SK-N-SH treated with all-trans-retinoic acid at 6 μM for 48 hours (cell line): ENCODE measurements at regions not wholly inside any gene's neighbourhood (a gene's known extent, or its start where the extent isn't known, plus 50 kb on each side); places are given as distances from the start of the nearest gene placed in this dataset.
"Not testable (repeated sequence)": the region's sequence is repeated elsewhere in the genome, so short reads cannot be mapped to it uniquely, and the experiment has no call there.

Experiments
- ATAC-seq: fragments of 200-7000 bp; cut with Tn5 transposase; 3 replicates; pipeline ENCODE4 v1.9.1; 2020; ENCODE audit warnings: mild to moderate bottlenecking, moderate library complexity
- BACH2 ChIP-seq: fragments of 250-450 bp; sonication (Bioruptor Pico); IDR thresholded peaks from 2 replicates; pipeline ENCODE4 v1.9.0; 2021; ENCODE audit warnings: mild to moderate bottlenecking, borderline replicate concordance
- CSDC2 ChIP-seq: fragments of 250-450 bp; sonication (Bioruptor Pico); IDR thresholded peaks from 2 replicates; pipeline ENCODE4 v1.5.0; 2020; ENCODE audit warnings: mild to moderate bottlenecking, moderate library complexity
- ESRRG ChIP-seq: fragments of 250-450 bp; sonication (Bioruptor Pico); IDR thresholded peaks from 2 replicates; pipeline ENCODE4 v1.6.1; 2021; ENCODE audit warnings: mild to moderate bottlenecking
- GLIS3 ChIP-seq: fragments of 250-450 bp; sonication (Bioruptor Pico); IDR thresholded peaks from 2 replicates; pipeline ENCODE4 v1.5.0; 2020; ENCODE audit warnings: mild to moderate bottlenecking, moderate library complexity
- ISL1 ChIP-seq: fragments of 250-450 bp; sonication (Bioruptor Pico); IDR thresholded peaks from 2 replicates; pipeline ENCODE4 v2.1.2; 2022; ENCODE audit warnings: mild to moderate bottlenecking, moderate library complexity
- PPARA ChIP-seq: fragments of 250-450 bp; sonication (Bioruptor Pico); IDR thresholded peaks from 2 replicates; pipeline ENCODE4 v1.5.0; 2020; ENCODE audit warnings: mild to moderate bottlenecking, borderline replicate concordance
- RARB ChIP-seq: fragments of 250-450 bp; sonication (Bioruptor Pico); IDR thresholded peaks from 2 replicates; pipeline ENCODE4 v1.8.0; 2021; ENCODE audit warnings: mild to moderate bottlenecking, moderate library complexity
- SNAI2 ChIP-seq: fragments of 250-450 bp; sonication (Bioruptor Pico); IDR thresholded peaks from 2 replicates; pipeline ENCODE4 v1.5.0; 2020; ENCODE audit warnings: mild to moderate bottlenecking, moderate library complexity
- TCF4 ChIP-seq: fragments of 250-450 bp; sonication (Bioruptor Pico); IDR thresholded peaks from 2 replicates; pipeline ENCODE4 v1.8.0; 2021; ENCODE audit warnings: mild to moderate bottlenecking, moderate library complexity, borderline replicate concordance
- TOX ChIP-seq: fragments of 250-450 bp; sonication (Bioruptor Pico); IDR thresholded peaks from 2 replicates; pipeline ENCODE4 v1.8.0; 2021; ENCODE audit warnings: mild to moderate bottlenecking, moderate library complexity, borderline replicate concordance
- ZC3H10 ChIP-seq: fragments of 250-450 bp; sonication (Bioruptor Pico); IDR thresholded peaks from 2 replicates; pipeline ENCODE4 v1.5.1; 2021; ENCODE audit warnings: mild to moderate bottlenecking, moderate library complexity
- ZFP3 ChIP-seq: fragments of 250-450 bp; sonication (Bioruptor Pico); IDR thresholded peaks from 2 replicates; pipeline ENCODE4 v1.5.0; 2020; ENCODE audit warnings: mild to moderate bottlenecking, moderate library complexity
- ZFP30 ChIP-seq: fragments of 450-650 bp; formaldehyde crosslinking; IDR thresholded peaks from 2 replicates; pipeline ENCODE4 v1.5.0; 2022; ENCODE audit warnings: mild to moderate bottlenecking, moderate library complexity
- ZNF565 ChIP-seq: fragments of 450-650 bp; formaldehyde crosslinking; conservative IDR thresholded peaks from 2 replicates; pipeline ENCODE4 v1.5.0; 2020; ENCODE audit warnings: low read depth, mild to moderate bottlenecking, moderate library complexity
- ZNF70 ChIP-seq: fragments of 450-650 bp; formaldehyde crosslinking; IDR thresholded peaks from 2 replicates; pipeline ENCODE4 v1.5.0; 2020; ENCODE audit warnings: mild to moderate bottlenecking, moderate library complexity
- ZNF8 ChIP-seq: fragments of 450-650 bp; formaldehyde crosslinking; IDR thresholded peaks from 2 replicates; pipeline ENCODE4 v1.5.0; 2020; ENCODE audit warnings: mild to moderate bottlenecking, moderate library complexity
- TF ChIP-seq, protein P1 (sequence below): fragments of 250-450 bp; sonication (Bioruptor Pico); IDR thresholded peaks from 2 replicates; pipeline ENCODE4 v1.5.1; 2020; ENCODE audit warnings: low read depth, mild to moderate bottlenecking, moderate library complexity
- TF ChIP-seq, protein P2 (sequence below): fragments of 250-450 bp; sonication (Bioruptor Pico); IDR thresholded peaks from 2 replicates; pipeline ENCODE4 v1.5.0; 2020; ENCODE audit warnings: mild to moderate bottlenecking, moderate library complexity
- TF ChIP-seq, protein P3 (sequence below): fragments of 250-450 bp; sonication (Bioruptor Pico); IDR thresholded peaks from 2 replicates; pipeline ENCODE4 v1.8.0; 2021; ENCODE audit warnings: low read depth, mild to moderate bottlenecking, moderate library complexity, borderline replicate concordance
- TF ChIP-seq, protein P4 (sequence below): fragments of 250-450 bp; sonication (Bioruptor Pico); IDR thresholded peaks from 2 replicates; pipeline ENCODE4 v1.5.1; 2021; ENCODE audit warnings: mild to moderate bottlenecking, moderate library complexity

DNA sequence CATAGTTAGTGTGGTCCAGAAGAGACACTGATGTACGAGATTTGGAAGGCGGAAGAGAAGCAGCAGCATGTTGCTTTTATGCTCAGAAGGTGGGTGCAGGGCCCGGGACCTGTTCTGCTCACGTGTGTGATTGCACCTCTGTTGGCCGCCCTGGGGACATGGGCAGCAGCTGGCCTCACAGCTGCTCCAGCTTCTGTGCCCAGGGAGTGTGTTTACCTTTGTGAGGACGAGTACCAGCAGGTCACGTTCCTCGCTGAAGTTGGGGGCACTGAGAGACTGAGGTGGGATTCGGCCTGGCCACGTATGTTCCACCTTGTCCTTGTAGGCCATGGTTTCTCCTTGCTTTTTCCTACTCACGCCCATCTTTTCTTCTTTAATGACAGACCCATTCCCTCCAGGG is 86.3 kb downstream of the PMAIP1 start:
- TF ChIP-seq ZC3H10 (CRISPR knock-in tag) = no peak
- ATAC-seq = no peak

DNA sequence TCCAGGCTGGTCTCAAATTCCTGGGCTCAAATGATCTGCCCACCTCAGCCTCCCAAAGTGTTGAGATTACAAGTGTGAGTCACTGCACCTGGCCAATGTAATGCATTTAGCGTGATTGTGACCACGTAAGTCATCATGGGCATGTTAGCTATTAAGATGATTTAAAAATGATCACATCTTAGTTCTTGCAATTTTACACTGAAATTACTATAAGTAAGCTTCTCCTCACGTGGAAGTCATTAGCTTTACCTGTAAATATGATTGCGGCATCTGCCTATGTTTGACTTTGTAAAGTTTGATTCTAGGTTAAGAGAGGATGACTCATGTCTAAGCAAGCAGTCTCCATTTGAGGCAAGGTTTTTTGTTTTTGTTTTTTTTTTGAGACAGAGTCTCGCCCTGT is 85.5 kb downstream of the PMAIP1 start:
- ATAC-seq = no peak
- TF ChIP-seq, protein P1, sequence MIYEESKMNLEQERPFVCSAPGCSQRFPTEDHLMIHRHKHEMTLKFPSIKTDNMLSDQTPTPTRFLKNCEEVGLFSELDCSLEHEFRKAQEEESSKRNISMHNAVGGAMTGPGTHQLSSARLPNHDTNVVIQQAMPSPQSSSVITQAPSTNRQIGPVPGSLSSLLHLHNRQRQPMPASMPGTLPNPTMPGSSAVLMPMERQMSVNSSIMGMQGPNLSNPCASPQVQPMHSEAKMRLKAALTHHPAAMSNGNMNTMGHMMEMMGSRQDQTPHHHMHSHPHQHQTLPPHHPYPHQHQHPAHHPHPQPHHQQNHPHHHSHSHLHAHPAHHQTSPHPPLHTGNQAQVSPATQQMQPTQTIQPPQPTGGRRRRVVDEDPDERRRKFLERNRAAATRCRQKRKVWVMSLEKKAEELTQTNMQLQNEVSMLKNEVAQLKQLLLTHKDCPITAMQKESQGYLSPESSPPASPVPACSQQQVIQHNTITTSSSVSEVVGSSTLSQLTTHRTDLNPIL (CRISPR knock-in tag) = no peak
- TF ChIP-seq SNAI2 (CRISPR knock-in tag) (no peak), ZNF8 (CRISPR knock-in tag) (no peak), TCF4 (CRISPR knock-in tag) (no peak), ZNF565 (no peak), ZC3H10 (CRISPR knock-in tag) (no peak), ISL1 (no peak), CSDC2 (CRISPR knock-in tag) (no peak), GLIS3 (no peak)
- TF ChIP-seq, protein P2, sequence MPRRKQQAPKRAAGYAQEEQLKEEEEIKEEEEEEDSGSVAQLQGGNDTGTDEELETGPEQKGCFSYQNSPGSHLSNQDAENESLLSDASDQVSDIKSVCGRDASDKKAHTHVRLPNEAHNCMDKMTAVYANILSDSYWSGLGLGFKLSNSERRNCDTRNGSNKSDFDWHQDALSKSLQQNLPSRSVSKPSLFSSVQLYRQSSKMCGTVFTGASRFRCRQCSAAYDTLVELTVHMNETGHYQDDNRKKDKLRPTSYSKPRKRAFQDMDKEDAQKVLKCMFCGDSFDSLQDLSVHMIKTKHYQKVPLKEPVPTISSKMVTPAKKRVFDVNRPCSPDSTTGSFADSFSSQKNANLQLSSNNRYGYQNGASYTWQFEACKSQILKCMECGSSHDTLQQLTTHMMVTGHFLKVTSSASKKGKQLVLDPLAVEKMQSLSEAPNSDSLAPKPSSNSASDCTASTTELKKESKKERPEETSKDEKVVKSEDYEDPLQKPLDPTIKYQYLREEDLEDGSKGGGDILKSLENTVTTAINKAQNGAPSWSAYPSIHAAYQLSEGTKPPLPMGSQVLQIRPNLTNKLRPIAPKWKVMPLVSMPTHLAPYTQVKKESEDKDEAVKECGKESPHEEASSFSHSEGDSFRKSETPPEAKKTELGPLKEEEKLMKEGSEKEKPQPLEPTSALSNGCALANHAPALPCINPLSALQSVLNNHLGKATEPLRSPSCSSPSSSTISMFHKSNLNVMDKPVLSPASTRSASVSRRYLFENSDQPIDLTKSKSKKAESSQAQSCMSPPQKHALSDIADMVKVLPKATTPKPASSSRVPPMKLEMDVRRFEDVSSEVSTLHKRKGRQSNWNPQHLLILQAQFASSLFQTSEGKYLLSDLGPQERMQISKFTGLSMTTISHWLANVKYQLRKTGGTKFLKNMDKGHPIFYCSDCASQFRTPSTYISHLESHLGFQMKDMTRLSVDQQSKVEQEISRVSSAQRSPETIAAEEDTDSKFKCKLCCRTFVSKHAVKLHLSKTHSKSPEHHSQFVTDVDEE (CRISPR knock-in tag) = no peak

DNA sequence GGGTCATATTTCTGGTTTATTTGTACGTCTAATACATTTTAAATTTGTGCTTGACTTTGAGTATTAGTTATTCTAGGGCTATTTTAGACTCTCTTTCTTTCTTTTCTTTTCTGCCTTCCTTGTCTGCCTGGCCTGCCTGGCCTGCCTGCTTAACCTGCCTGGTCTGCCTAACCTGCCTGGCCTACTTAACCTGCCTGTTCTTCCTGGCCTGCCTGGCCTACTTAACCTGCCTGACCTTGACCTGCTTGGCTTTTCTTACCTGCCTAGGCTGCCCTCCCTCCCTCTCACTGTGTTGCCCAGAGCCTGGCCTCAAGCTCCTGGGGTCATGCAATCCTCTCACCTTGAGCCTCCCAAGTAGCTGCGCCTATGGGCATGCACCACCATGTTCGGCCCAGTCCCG is 83.7 kb downstream of the PMAIP1 start:
- TF ChIP-seq TOX = no peak
- no peak for ATAC-seq

DNA sequence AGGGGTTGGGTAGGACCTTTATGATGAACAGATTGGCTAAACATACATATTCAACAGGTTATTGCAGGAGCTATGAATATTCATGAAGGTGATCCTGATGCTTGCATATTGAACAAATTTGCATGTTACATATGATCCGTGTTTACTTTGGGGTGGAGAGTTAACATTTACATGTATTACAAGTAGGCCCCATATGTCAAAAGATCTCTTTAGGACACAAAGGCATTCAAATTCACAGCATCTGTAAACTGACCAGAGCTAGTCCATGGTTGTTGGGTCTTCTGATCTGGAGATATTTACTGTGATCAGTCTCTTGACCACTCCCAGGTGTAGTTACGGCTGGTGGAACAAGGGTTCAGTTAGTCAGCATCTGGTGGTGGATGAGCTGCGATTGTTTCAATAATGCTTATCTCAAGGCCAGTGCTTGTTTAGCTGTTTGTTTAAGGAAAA is 80.4 kb downstream of the PMAIP1 start:
- TF ChIP-seq ZNF8 (CRISPR knock-in tag) = no peak
- TF ChIP-seq, protein P1 (CRISPR knock-in tag) = no peak
- TF ChIP-seq, protein P3, sequence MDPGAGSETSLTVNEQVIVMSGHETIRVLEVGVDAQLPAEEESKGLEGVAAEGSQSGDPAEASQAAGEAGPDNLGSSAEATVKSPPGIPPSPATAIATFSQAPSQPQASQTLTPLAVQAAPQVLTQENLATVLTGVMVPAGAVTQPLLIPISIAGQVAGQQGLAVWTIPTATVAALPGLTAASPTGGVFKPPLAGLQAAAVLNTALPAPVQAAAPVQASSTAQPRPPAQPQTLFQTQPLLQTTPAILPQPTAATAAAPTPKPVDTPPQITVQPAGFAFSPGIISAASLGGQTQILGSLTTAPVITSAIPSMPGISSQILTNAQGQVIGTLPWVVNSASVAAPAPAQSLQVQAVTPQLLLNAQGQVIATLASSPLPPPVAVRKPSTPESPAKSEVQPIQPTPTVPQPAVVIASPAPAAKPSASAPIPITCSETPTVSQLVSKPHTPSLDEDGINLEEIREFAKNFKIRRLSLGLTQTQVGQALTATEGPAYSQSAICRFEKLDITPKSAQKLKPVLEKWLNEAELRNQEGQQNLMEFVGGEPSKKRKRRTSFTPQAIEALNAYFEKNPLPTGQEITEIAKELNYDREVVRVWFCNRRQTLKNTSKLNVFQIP (CRISPR knock-in tag) = no peak
- TF ChIP-seq, all 23 proteins: peak for 0
- no peak for ATAC-seq

DNA sequence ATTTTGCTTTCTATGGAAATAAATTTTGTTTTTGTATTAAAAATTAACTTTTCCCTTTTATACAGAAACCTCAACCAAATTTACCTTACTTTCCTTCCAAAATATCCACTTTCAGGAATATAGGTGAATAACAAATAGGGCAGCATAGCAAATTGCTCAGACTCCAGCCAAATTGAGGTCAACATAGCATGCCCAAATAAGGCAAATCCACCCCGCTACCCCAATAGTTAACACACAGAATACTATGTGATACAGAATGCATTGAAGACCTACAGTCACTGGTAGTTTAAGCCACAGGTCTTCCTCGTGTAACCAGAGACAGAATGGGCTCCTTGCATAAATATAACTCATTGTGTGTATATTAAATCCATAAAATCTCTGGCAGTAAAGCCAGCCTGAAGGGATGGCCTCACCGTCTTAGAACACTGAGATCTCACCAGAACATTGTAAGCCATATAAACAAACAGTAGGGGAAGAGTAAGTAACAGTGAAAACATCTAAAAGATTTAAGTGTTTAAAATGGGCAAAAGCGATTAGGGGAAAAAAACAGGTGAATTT is 72.2 kb downstream of the PMAIP1 start:
- ATAC-seq = no peak
- no peak for TF ChIP-seq BACH2 (CRISPR knock-in tag)
- no peak for TF ChIP-seq ESRRG
- no peak for TF ChIP-seq TOX
- TF ChIP-seq RARB = no peak
- TF ChIP-seq ZNF70 = no peak
- TF ChIP-seq, protein P2 (CRISPR knock-in tag) = no peak
- TF ChIP-seq ZFP30 (CRISPR knock-in tag) = no peak
- TF ChIP-seq, protein P1 (CRISPR knock-in tag) = no peak
- TF ChIP-seq SNAI2 (CRISPR knock-in tag) = no peak
- TF ChIP-seq ISL1 = no peak
- no peak for TF ChIP-seq ZFP3 (CRISPR knock-in tag)
- TF ChIP-seq PPARA (CRISPR knock-in tag) = no peak
- TF ChIP-seq CSDC2 (CRISPR knock-in tag) = no peak
- no peak for TF ChIP-seq ZNF8 (CRISPR knock-in tag)
- TF ChIP-seq, protein P4, sequence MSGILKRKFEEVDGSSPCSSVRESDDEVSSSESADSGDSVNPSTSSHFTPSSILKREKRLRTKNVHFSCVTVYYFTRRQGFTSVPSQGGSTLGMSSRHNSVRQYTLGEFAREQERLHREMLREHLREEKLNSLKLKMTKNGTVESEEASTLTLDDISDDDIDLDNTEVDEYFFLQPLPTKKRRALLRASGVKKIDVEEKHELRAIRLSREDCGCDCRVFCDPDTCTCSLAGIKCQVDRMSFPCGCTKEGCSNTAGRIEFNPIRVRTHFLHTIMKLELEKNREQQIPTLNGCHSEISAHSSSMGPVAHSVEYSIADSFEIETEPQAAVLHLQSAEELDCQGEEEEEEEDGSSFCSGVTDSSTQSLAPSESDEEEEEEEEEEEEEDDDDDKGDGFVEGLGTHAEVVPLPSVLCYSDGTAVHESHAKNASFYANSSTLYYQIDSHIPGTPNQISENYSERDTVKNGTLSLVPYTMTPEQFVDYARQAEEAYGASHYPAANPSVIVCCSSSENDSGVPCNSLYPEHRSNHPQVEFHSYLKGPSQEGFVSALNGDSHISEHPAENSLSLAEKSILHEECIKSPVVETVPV = no peak

DNA sequence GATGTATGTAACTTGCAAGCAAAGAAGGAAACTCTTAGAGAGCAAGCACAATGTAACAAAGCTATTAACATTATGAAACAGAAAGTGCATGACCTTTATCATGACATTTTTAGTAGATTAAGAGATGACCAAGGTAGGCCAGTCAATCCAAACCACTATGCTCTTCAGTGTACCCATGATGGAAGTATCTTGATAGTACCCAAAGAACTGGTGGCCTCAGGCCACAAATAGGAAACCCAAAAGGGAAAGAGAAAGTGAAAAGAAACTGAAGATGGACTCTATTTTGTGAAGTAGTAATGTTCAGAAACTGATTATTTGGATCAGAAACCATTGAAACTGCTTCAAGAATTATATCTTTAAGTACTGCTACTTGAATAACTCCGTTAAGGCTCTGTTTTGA is 71.3 kb downstream of the PMAIP1 start:
- ATAC-seq = not testable (repeated sequence)
